H9 (cell line): ENCODE measurements at regions not wholly inside any gene's neighbourhood (a gene's known extent, or its start where the extent isn't known, plus 50 kb on each side); places are given as distances from the start of the nearest gene placed in this dataset.

ENCODE experiments used
- DNase-seq: peaks from one replicate; pipeline ENCODE4 v3.0.0-alpha.2; 2017
- H2AFZ ChIP-seq: one replicate; pipeline ENCODE4 v1.6.1; 2013; ENCODE audit warnings: mild to moderate bottlenecking, low read length, control low read depth, moderate library complexity
- H2AK5ac ChIP-seq: 2 replicates; pipeline ENCODE4 v1.6.1; 2013; ENCODE audit warnings: low read length, control low read depth, mixed read lengths; ENCODE audit not compliant: insufficient read length
- H2BK120ac ChIP-seq: one replicate; pipeline ENCODE4 v1.6.1; 2013; ENCODE audit warnings: low read depth, mild to moderate bottlenecking, low read length, control low read depth, inconsistent platforms; ENCODE audit not compliant: poor library complexity, severe bottlenecking
- H2BK12ac ChIP-seq: 2 replicates; pipeline ENCODE4 v1.6.1; 2013; ENCODE audit warnings: low read length, control low read depth, mixed read lengths, low read depth; ENCODE audit not compliant: insufficient read length
- H2BK15ac ChIP-seq: 2 replicates; pipeline ENCODE4 v1.6.1; 2013; ENCODE audit warnings: low read depth, low read length, control low read depth
- H2BK20ac ChIP-seq: one replicate; pipeline ENCODE4 v1.6.1; 2013; ENCODE audit warnings: low read depth, mild to moderate bottlenecking, low read length, control low read depth, inconsistent platforms; ENCODE audit not compliant: poor library complexity, severe bottlenecking
- H2BK5ac ChIP-seq: 2 replicates; pipeline ENCODE4 v1.6.1; 2013; ENCODE audit warnings: low read length, control low read depth, mixed read lengths; ENCODE audit not compliant: insufficient read length
- H3K14ac ChIP-seq: 2 replicates; pipeline ENCODE4 v1.6.1; 2013; ENCODE audit warnings: low read length, control low read depth; ENCODE audit not compliant: insufficient read depth
- H3K18ac ChIP-seq: 2 replicates; pipeline ENCODE4 v1.6.1; 2013; ENCODE audit warnings: low read depth, mild to moderate bottlenecking, mixed read lengths, low read length, control low read depth; ENCODE audit not compliant: insufficient read length
- H3K23ac ChIP-seq: 2 replicates; pipeline ENCODE4 v1.6.1; 2013; ENCODE audit warnings: low read length, control low read depth, mixed read lengths, low read depth; ENCODE audit not compliant: insufficient read length
- H3K23me2 ChIP-seq: 2 replicates; pipeline ENCODE4 v1.6.1; 2013; ENCODE audit warnings: low read depth, mild to moderate bottlenecking, mixed read lengths, low read length, control low read depth; ENCODE audit not compliant: insufficient read length, poor library complexity, severe bottlenecking
- H3K27ac ChIP-seq: 2 replicates; pipeline ENCODE4 v1.5.1; 2013; ENCODE audit warnings: low read length, control low read depth, mixed read lengths, low read depth; ENCODE audit not compliant: insufficient read length
- H3K27me3 ChIP-seq: 2 replicates; pipeline ENCODE4 v1.6.1; 2013; ENCODE audit warnings: low read length, control low read depth, inconsistent platforms; ENCODE audit not compliant: insufficient read depth
- H3K4ac ChIP-seq: 2 replicates; pipeline ENCODE4 v1.6.1; 2013; ENCODE audit warnings: low read depth, mild to moderate bottlenecking, control low read depth, inconsistent platforms, low read length, moderate library complexity
- H3K4me1 ChIP-seq: 2 replicates; pipeline ENCODE4 v1.6.1; 2013; ENCODE audit warnings: low read length, control low read depth, inconsistent platforms; ENCODE audit not compliant: insufficient read depth
- H3K4me2 ChIP-seq: 2 replicates; pipeline ENCODE4 v1.6.1; 2013; ENCODE audit warnings: low read length, control low read depth, mixed read lengths; ENCODE audit not compliant: insufficient read length, insufficient read depth
- H3K56ac ChIP-seq: 2 replicates; pipeline ENCODE4 v1.6.1; 2013; ENCODE audit warnings: low read depth, mild to moderate bottlenecking, mixed read lengths, low read length, control low read depth; ENCODE audit not compliant: insufficient read length
- H3K79me1 ChIP-seq: 2 replicates; pipeline ENCODE4 v1.6.1; 2013; ENCODE audit warnings: low read depth, mild to moderate bottlenecking, moderate library complexity, low read length, control low read depth, inconsistent platforms; ENCODE audit not compliant: insufficient read depth, poor library complexity, severe bottlenecking
- H3K79me2 ChIP-seq: 2 replicates; pipeline ENCODE4 v1.6.1; 2013; ENCODE audit warnings: low read length, control low read depth, inconsistent platforms; ENCODE audit not compliant: insufficient read depth
- H3K9ac ChIP-seq: 2 replicates; pipeline ENCODE4 v1.6.1; 2013; ENCODE audit warnings: low read length, control low read depth, mixed read lengths; ENCODE audit not compliant: insufficient read length; ENCODE audit errors: extremely low read depth
- H3K9me3 ChIP-seq: one replicate; pipeline ENCODE4 v1.6.1; 2013; ENCODE audit warnings: low read depth, low read length, inconsistent platforms; ENCODE audit not compliant: control insufficient read depth
- H3T11ph ChIP-seq: one replicate; pipeline ENCODE4 v1.6.1; 2013; ENCODE audit warnings: mild to moderate bottlenecking, low read length, control low read depth, inconsistent platforms
- H4K20me1 ChIP-seq: one replicate; pipeline ENCODE4 v1.6.1; 2013; ENCODE audit not compliant: control insufficient read depth, insufficient read length, insufficient read depth
- H4K5ac ChIP-seq: 2 replicates; pipeline ENCODE4 v1.6.1; 2013; ENCODE audit warnings: low read depth, mild to moderate bottlenecking, mixed read lengths, low read length, control low read depth; ENCODE audit not compliant: insufficient read length
- H4K8ac ChIP-seq: replicated peaks from 2 replicates; pipeline ENCODE4 v1.6.1; 2013; ENCODE audit warnings: low read length, control low read depth, mixed read lengths, low read depth; ENCODE audit not compliant: insufficient read length
- H4K91ac ChIP-seq: 2 replicates; pipeline ENCODE4 v1.6.1; 2013; ENCODE audit warnings: low read depth, mild to moderate bottlenecking, moderate library complexity, mixed read lengths, low read length, control low read depth; ENCODE audit not compliant: insufficient read length
- H3K27ac Mint-ChIP-seq, 3 experiments: 2 replicates in 2 of 3; 3 replicates in 1 of 3; pipeline ENCODE4 v1.8.0; 2020 to 2021; ENCODE audit warnings: mixed read lengths in 3 of 3, mild to moderate bottlenecking in 1 of 3, moderate library complexity in 1 of 3
- H3K27me3 Mint-ChIP-seq: 2 replicates; pipeline ENCODE4 v1.8.0; 2021; ENCODE audit warnings: low read depth, mild to moderate bottlenecking, moderate library complexity, mixed read lengths
- H3K36me3 Mint-ChIP-seq, 3 experiments: 2 replicates in 2 of 3; 3 replicates in 1 of 3; pipeline ENCODE4 v1.8.0; 2020 to 2021; ENCODE audit warnings: low read depth in 3 of 3, mixed read lengths in 3 of 3; ENCODE audit not compliant: insufficient read depth in 1 of 3
- H3K4me1 Mint-ChIP-seq, 2 experiments: 2 replicates each; pipeline ENCODE4 v1.8.0; 2020; ENCODE audit warnings: mixed read lengths in 2 of 2
- H3K4me3 Mint-ChIP-seq, 2 experiments: 2 replicates in 1 of 2; 3 replicates in 1 of 2; pipeline ENCODE4 v1.8.0; 2020 to 2021; ENCODE audit warnings: mild to moderate bottlenecking in 2 of 2, mixed read lengths in 2 of 2, moderate library complexity in 1 of 2
- H3K9me3 Mint-ChIP-seq, 2 experiments: 2 replicates in 1 of 2; 3 replicates in 1 of 2; pipeline ENCODE4 v1.8.0; 2020; ENCODE audit warnings: mild to moderate bottlenecking in 2 of 2, mixed read lengths in 2 of 2, moderate library complexity in 1 of 2
- CTCF ChIP-seq: fragments of 200-600 bp; sonication (generic); conservative IDR thresholded peaks from 3 replicates; pipeline ENCODE4 v1.8.0; 2021; ENCODE audit warnings: antibody characterized with exemption, mild to moderate bottlenecking
- WGBS: extraction: QIAGEN DNeasy Blood & Tissue Kit; methylation state at CpG from one replicate; pipeline ENCODE4 v1.1.7; 2013; ENCODE audit warnings: missing lambda C conversion rate, low lambda C conversion rate, mixed read lengths; ENCODE audit not compliant: insufficient read length; ENCODE audit errors: extremely low coverage; 5-methylcytosine and 5-hydroxymethylcytosine counted together

GRCh38 chr11:22556381-22556780 lies 69.2 kb downstream of the FANCF start:
- Histone ChIP-seq H3K4me2 (no peak overlapping the region), H4K20me1 (no peaks in the 10 kb centered on the region), H3K23ac (no peak overlapping the region), H2AK5ac (no peak overlapping the region), H3T11ph (no peak overlapping the region), H4K91ac (no peak overlapping the region), H3K23me2 (no peaks in the 10 kb centered on the region), H2BK15ac (no peak overlapping the region), H3K4me1 (no peaks in the 10 kb centered on the region), H2BK120ac (no peak overlapping the region), H3K9ac (no peak overlapping the region), H3K56ac (no peak overlapping the region), H3K79me2 (no peaks in the 10 kb centered on the region), H3K27me3 (no peaks in the 10 kb centered on the region), H2BK5ac (no peak overlapping the region), H2BK12ac (no peak overlapping the region), H3K27ac (no peak overlapping the region), H3K18ac (no peak overlapping the region), H4K8ac (no peak overlapping the region), H3K4ac (no peak overlapping the region), H3K9me3 (no peaks in the 10 kb centered on the region), H2BK20ac (no peak overlapping the region), H3K14ac (no peak overlapping the region), H3K79me1 (no peaks in the 10 kb centered on the region), H4K5ac (no peak overlapping the region), H2AFZ (no peak overlapping the region)
- no peak for DNase-seq
- no peak for TF ChIP-seq CTCF
- no CpG with 5 or more reads among the region's 2 CpGs for WGBS
- Mint-ChIP-seq H3K4me1 (no peaks in the 10 kb centered on the region), H3K4me3 (no peak overlapping the region), H3K27ac (no peak overlapping the region), H3K36me3 (no peaks in the 10 kb centered on the region), H3K9me3 (no peaks in the 10 kb centered on the region), H3K27me3 (no peaks in the 10 kb centered on the region; the same call in 1 of the 2 replicates)
